ENCODE measurements at regions not wholly inside any gene's neighbourhood (a gene's known extent, or its start where the extent isn't known, plus 50 kb on each side); places are given as distances from the start of the nearest gene placed in this dataset.

- TF ChIP-seq CTCF (optimal IDR thresholded peaks at IDR 0.05 in 1 of 3, IDR thresholded peaks at IDR 0.05 in 1 of 3, conservative IDR thresholded peaks at IDR 0.05 in 1 of 3; ENCODE audit: extremely low read depth in 1 of 3, insufficient read depth in 2 of 3, low read length in 3 of 3) (no peak), EZH2 (IDR thresholded peaks at IDR 0.05; ENCODE audit: low read length) (no peak)
Measured at GRCh38 chr11:92765965-92766371, 203.5 kb upstream of the MTNR1B start.

All from keratinocyte (primary cell).